GM23338 (cell line): ENCODE measurements at regions not wholly inside any gene's neighbourhood (a gene's known extent, or its start where the extent isn't known, plus 50 kb on each side); places are given as distances from the start of the nearest gene placed in this dataset.

ENCODE experiments used
- ATAC-seq: fragments of 200-7000 bp; cut with Tn5 transposase; 3 replicates; pipeline ENCODE4 v1.9.1; 2020
- DNase-seq: peaks from one replicate; pipeline ENCODE4 v3.0.0-alpha.2; 2015; ENCODE audit warnings: low spot score
- H2AFZ ChIP-seq: fragments of 200-600 bp; sonication (generic); 2 replicates; pipeline ENCODE4 v1.8.0; 2016; ENCODE audit warnings: antibody characterized with exemption, mild to moderate bottlenecking, moderate library complexity
- H3F3A ChIP-seq: fragments of 200-600 bp; sonication (generic); replicated peaks from 2 replicates; pipeline ENCODE4 v1.8.0; 2017; ENCODE audit warnings: antibody characterized with exemption, mixed run types, low read depth
- H3K27ac ChIP-seq: fragments of 200-600 bp; sonication (generic); 2 replicates; pipeline ENCODE4 v1.6.1; 2016; ENCODE audit warnings: low read depth
- H3K27me3 ChIP-seq: fragments of 200-600 bp; sonication (generic); 2 replicates; pipeline ENCODE4 v1.8.0; 2016; ENCODE audit warnings: mild to moderate bottlenecking, mixed run types, moderate library complexity; ENCODE audit not compliant: insufficient read depth
- H3K36me3 ChIP-seq: fragments of 200-600 bp; sonication (generic); 2 replicates; pipeline ENCODE4 v1.8.0; 2016; ENCODE audit warnings: mild to moderate bottlenecking; ENCODE audit not compliant: insufficient read depth
- H3K4me1 ChIP-seq: fragments of 200-600 bp; sonication (generic); 2 replicates; pipeline ENCODE4 v1.8.0; 2016; ENCODE audit warnings: mild to moderate bottlenecking, moderate library complexity; ENCODE audit not compliant: insufficient read depth
- H3K4me2 ChIP-seq: fragments of 200-600 bp; sonication (generic); 2 replicates; pipeline ENCODE4 v1.7.1; 2017; ENCODE audit warnings: mixed run types
- H3K4me3 ChIP-seq: fragments of 200-600 bp; sonication (generic); 2 replicates; pipeline ENCODE4 v1.6.1; 2016; ENCODE audit warnings: mixed run types
- H3K79me2 ChIP-seq: fragments of 200-600 bp; sonication (generic); replicated peaks from 2 replicates; pipeline ENCODE4 v1.8.0; 2017; ENCODE audit warnings: mild to moderate bottlenecking; ENCODE audit not compliant: insufficient read depth
- H3K9me2 ChIP-seq: fragments of 200-600 bp; sonication (generic); 2 replicates; pipeline ENCODE4 v1.8.0; 2017; ENCODE audit not compliant: insufficient read depth
- H4K20me1 ChIP-seq: fragments of 200-600 bp; sonication (generic); replicated peaks from 2 replicates; pipeline ENCODE4 v1.8.0; 2017; ENCODE audit warnings: mild to moderate bottlenecking; ENCODE audit not compliant: insufficient read depth
- H3K27ac Mint-ChIP-seq: 2 replicates; pipeline ENCODE4 v1.8.0; 2020; ENCODE audit warnings: inconsistent platforms, mild to moderate bottlenecking, moderate library complexity, mixed read lengths
- H3K27me3 Mint-ChIP-seq: 3 replicates; pipeline ENCODE4 v1.8.0; 2022; ENCODE audit warnings: low read depth, mild to moderate bottlenecking, moderate library complexity, mixed read lengths, inconsistent platforms; ENCODE audit not compliant: insufficient read depth, poor library complexity
- H3K36me3 Mint-ChIP-seq: 3 replicates; pipeline ENCODE4 v1.8.0; 2021; ENCODE audit warnings: low read depth, mild to moderate bottlenecking, inconsistent platforms, moderate library complexity, mixed read lengths
- H3K4me1 Mint-ChIP-seq: 3 replicates; pipeline ENCODE4 v1.8.0; 2020; ENCODE audit warnings: mild to moderate bottlenecking, inconsistent platforms, mixed read lengths
- H3K4me3 Mint-ChIP-seq: 3 replicates; pipeline ENCODE4 v1.8.0; 2021; ENCODE audit warnings: moderate library complexity, mild to moderate bottlenecking, inconsistent platforms, mixed read lengths
- H3K9me3 Mint-ChIP-seq: 3 replicates; pipeline ENCODE4 v1.8.0; 2020; ENCODE audit warnings: moderate library complexity, mild to moderate bottlenecking, inconsistent platforms, mixed read lengths
- CREB1 ChIP-seq: fragments of 250-450 bp; sonication (Bioruptor Pico); IDR thresholded peaks from 2 replicates; pipeline ENCODE4 v1.5.0; 2020; ENCODE audit warnings: low read depth, mild to moderate bottlenecking, moderate library complexity
- CTCF ChIP-seq, 2 experiments: fragments of 200-600 bp in 1 of 2; sonication (generic) in 1 of 2; conservative IDR thresholded peaks; 2 replicates each; pipeline versions ENCODE4 v1.5.1 to v1.6.1; 2016 to 2017; ENCODE audit warnings: antibody characterized with exemption in 2 of 2, low read depth in 2 of 2, mild to moderate bottlenecking in 2 of 2, moderate library complexity in 1 of 2
- ETS1 ChIP-seq: IDR thresholded peaks from 2 replicates; pipeline ENCODE4 v1.6.1; 2016; ENCODE audit warnings: antibody characterized with exemption
- EZH2phosphoT487 ChIP-seq: fragments of 200-600 bp; sonication (generic); IDR thresholded peaks from one replicate; pipeline ENCODE4 v1.8.1; 2018; ENCODE audit warnings: antibody characterized with exemption; ENCODE audit not compliant: unreplicated experiment
- JUNB ChIP-seq: IDR thresholded peaks from one replicate; pipeline ENCODE4 v1.6.1; 2016; ENCODE audit warnings: antibody characterized with exemption; ENCODE audit not compliant: unreplicated experiment
- NANOG ChIP-seq: IDR thresholded peaks from 2 replicates; pipeline ENCODE4 v1.6.1; 2016; ENCODE audit warnings: antibody characterized with exemption, borderline replicate concordance
- POLR2AphosphoS5 ChIP-seq: IDR thresholded peaks from 2 replicates; pipeline ENCODE4 v1.6.1; 2016; ENCODE audit warnings: antibody characterized with exemption, low read depth
- ZNF114 ChIP-seq: fragments of 250-450 bp; sonication (Bioruptor Pico); IDR thresholded peaks from 2 replicates; pipeline ENCODE4 v1.5.0; 2020; ENCODE audit warnings: mild to moderate bottlenecking, moderate library complexity
- ZNF331 ChIP-seq: fragments of 250-450 bp; sonication (Bioruptor Pico); IDR thresholded peaks from 2 replicates; pipeline ENCODE4 v1.5.0; 2020; ENCODE audit warnings: low read depth, mild to moderate bottlenecking, moderate library complexity
- TF ChIP-seq, protein P1 (sequence below): fragments of 250-450 bp; sonication (Bioruptor Pico); IDR thresholded peaks from 2 replicates; pipeline ENCODE4 v1.5.0; 2020; ENCODE audit warnings: mild to moderate bottlenecking, moderate library complexity

DNA sequence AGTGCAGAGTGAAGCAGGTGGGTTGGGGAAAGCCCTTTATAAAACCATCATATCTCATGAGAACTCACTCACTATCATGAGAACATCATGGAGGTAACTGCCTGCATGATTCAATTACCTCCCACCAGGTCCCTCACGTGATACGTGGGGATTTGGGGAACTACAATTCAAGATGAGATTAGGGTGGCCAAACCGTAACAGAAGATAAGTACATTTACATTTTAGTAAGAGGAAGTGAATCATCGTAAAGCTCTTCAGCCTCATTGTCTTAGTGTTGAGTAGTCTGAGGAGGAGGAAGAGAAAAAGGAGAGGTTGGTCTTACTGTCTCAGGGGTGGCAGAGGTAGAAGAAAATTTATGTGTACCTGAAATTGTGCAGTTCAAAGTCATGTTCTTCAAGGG, 1053.4 kb upstream of the ADGRL4 start:
- no peak overlapping the region for H2AFZ ChIP-seq
- H3F3A ChIP-seq: no peaks in the 10 kb centered on the region
- no peaks in the 10 kb centered on the region for H3K4me1 Mint-ChIP-seq

More for the DNA sequence above, 1053.4 kb upstream of the ADGRL4 start:
- Mint-ChIP-seq H3K36me3 (no peaks in the 10 kb centered on the region), H3K4me3 (no peak overlapping the region), H3K27ac (no peak overlapping the region), H3K27me3 (no peaks in the 10 kb centered on the region), H3K9me3 (no peaks in the 10 kb centered on the region)
- Histone ChIP-seq H4K20me1 (no peaks in the 10 kb centered on the region), H3K27ac (no peak overlapping the region), H3K4me1 (no peaks in the 10 kb centered on the region), H3K9me2 (peaks cover 3% of the 10 kb centered on the region; the same call in 1 of the 2 replicates), H3K4me2 (no peak overlapping the region), H3K4me3 (no peak overlapping the region), H3K79me2 (no peaks in the 10 kb centered on the region), H3K27me3 (no peaks in the 10 kb centered on the region), H3K36me3 (no peaks in the 10 kb centered on the region)
- no peak for TF ChIP-seq NANOG
- no peak for TF ChIP-seq ZNF114 (CRISPR knock-in tag)
- TF ChIP-seq CTCF (conservative IDR thresholded peaks at IDR 0.05; ENCODE audit: low read depth in 2 of 2): no peak
- no peak for TF ChIP-seq CREB1
- no peak for TF ChIP-seq ETS1
- TF ChIP-seq POLR2AphosphoS5: no peak
- TF ChIP-seq ZNF331 (CRISPR knock-in tag): no peak
- no peak for TF ChIP-seq EZH2phosphoT487
- no peak for TF ChIP-seq JUNB
- TF ChIP-seq, protein P1, sequence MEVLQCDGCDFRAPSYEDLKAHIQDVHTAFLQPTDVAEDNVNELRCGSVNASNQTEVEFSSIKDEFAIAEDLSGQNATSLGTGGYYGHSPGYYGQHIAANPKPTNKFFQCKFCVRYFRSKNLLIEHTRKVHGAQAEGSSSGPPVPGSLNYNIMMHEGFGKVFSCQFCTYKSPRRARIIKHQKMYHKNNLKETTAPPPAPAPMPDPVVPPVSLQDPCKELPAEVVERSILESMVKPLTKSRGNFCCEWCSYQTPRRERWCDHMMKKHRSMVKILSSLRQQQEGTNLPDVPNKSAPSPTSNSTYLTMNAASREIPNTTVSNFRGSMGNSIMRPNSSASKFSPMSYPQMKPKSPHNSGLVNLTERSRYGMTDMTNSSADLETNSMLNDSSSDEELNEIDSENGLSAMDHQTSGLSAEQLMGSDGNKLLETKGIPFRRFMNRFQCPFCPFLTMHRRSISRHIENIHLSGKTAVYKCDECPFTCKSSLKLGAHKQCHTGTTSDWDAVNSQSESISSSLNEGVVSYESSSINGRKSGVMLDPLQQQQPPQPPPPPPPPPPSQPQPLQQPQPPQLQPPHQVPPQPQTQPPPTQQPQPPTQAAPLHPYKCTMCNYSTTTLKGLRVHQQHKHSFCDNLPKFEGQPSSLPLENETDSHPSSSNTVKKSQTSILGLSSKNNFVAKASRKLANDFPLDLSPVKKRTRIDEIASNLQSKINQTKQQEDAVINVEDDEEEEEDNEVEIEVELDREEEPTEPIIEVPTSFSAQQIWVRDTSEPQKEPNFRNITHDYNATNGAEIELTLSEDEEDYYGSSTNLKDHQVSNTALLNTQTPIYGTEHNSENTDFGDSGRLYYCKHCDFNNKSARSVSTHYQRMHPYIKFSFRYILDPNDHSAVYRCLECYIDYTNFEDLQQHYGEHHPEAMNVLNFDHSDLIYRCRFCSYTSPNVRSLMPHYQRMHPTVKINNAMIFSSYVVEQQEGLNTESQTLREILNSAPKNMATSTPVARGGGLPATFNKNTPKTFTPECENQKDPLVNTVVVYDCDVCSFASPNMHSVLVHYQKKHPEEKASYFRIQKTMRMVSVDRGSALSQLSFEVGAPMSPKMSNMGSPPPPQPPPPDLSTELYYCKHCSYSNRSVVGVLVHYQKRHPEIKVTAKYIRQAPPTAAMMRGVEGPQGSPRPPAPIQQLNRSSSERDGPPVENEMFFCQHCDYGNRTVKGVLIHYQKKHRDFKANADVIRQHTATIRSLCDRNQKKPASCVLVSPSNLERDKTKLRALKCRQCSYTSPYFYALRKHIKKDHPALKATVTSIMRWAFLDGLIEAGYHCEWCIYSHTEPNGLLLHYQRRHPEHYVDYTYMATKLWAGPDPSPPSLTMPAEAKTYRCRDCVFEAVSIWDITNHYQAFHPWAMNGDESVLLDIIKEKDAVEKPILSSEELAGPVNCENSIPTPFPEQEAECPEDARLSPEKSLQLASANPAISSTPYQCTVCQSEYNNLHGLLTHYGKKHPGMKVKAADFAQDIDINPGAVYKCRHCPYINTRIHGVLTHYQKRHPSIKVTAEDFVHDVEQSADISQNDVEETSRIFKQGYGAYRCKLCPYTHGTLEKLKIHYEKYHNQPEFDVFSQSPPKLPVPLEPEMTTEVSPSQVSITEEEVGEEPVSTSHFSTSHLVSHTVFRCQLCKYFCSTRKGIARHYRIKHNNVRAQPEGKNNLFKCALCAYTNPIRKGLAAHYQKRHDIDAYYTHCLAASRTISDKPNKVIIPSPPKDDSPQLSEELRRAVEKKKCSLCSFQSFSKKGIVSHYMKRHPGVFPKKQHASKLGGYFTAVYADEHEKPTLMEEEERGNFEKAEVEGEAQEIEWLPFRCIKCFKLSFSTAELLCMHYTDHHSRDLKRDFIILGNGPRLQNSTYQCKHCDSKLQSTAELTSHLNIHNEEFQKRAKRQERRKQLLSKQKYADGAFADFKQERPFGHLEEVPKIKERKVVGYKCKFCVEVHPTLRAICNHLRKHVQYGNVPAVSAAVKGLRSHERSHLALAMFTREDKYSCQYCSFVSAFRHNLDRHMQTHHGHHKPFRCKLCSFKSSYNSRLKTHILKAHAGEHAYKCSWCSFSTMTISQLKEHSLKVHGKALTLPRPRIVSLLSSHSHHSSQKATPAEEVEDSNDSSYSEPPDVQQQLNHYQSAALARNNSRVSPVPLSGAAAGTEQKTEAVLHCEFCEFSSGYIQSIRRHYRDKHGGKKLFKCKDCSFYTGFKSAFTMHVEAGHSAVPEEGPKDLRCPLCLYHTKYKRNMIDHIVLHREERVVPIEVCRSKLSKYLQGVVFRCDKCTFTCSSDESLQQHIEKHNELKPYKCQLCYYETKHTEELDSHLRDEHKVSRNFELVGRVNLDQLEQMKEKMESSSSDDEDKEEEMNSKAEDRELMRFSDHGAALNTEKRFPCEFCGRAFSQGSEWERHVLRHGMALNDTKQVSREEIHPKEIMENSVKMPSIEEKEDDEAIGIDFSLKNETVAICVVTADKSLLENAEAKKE (CRISPR knock-in tag): no peak
- ATAC-seq: no peak
- no peak for DNase-seq
